ENCODE measurements at regions not wholly inside any gene's neighbourhood (a gene's known extent, or its start where the extent isn't known, plus 50 kb on each side); places are given as distances from the start of the nearest gene placed in this dataset.

- no peaks in the 10 kb centered on the region for H3K9me3 ChIP-seq (replicated peaks; ENCODE audit: control insufficient read depth, insufficient read depth, low read length)
- H3K4me1 ChIP-seq (ENCODE audit: control insufficient read depth, extremely low read depth, insufficient read depth, low read length): no peaks in the 10 kb centered on the region
- dilution Hi-C loops (cut with MboI; ENCODE audit: extremely low pct_ligation_motif_present, low sequenced_read_pairs): no loop called here
- no peaks in the 10 kb centered on the region for H3K9me1 ChIP-seq (replicated peaks; ENCODE audit: control insufficient read depth, extremely low read depth, insufficient read depth, low read length)
- FAIRE-seq (no peak), DNase-seq (ENCODE audit: low read depth, low spot score) (no peak)
- H3K4me2 ChIP-seq (ENCODE audit: insufficient read depth, low read length): no peak overlapping the region
- intact Hi-C loops (cut with micrococcal nuclease): loop anchor here (10.0 kb wide), 1 partner anchor 634 kb away; no protein-coding TSS in a partner anchor
- H3K9ac ChIP-seq (replicated peaks; ENCODE audit: extremely low read depth, insufficient read depth, low read length): no peak overlapping the region
- no peaks in the 10 kb centered on the region for H3K79me2 ChIP-seq (ENCODE audit: control insufficient read depth, insufficient read depth, low read length)
- POLR2A ChIA-PET: no interaction called here
- H3K4me3 ChIP-seq (replicated peaks in 1 of 3; ENCODE audit: insufficient read depth in 1 of 3, low read depth in 1 of 3, low read length in 3 of 3): no peak overlapping the region
- TF ChIP-seq MYC (IDR thresholded peaks at IDR 0.05; ENCODE audit: low read depth, low read length): no peak
- TF ChIP-seq CTCF (IDR thresholded peaks at IDR 0.05; ENCODE audit: extremely low read depth in 1 of 2, insufficient read depth in 1 of 2, low read depth in 1 of 2, low read length in 2 of 2): peak; percentile 4
- CTCF ChIA-PET: interaction anchor here (1.3 kb wide), 1 partner anchor 46 kb away, joined by 3 read pairs; no protein-coding TSS in a partner anchor
- no peak overlapping the region for H2AFZ ChIP-seq (ENCODE audit: low read depth, low read length)
- no TSS peak for BruUV-seq (replicated peaks)
- no peak overlapping the region for H3K27ac ChIP-seq (ENCODE audit: insufficient read depth, low read depth, low read length)
- no peaks in the 10 kb centered on the region for H3K36me3 ChIP-seq (ENCODE audit: control insufficient read depth in 2 of 2, extremely low read depth in 1 of 2, insufficient read depth in 2 of 2, low read length in 2 of 2)
- no peaks in the 10 kb centered on the region for H4K20me1 ChIP-seq (replicated peaks; ENCODE audit: control insufficient read depth, extremely low read depth, insufficient read depth, low read length)
- H3K27me3 ChIP-seq (ENCODE audit: control insufficient read depth in 2 of 2, insufficient read depth in 2 of 2, low read length in 2 of 2): no peaks in the 10 kb centered on the region
Measured at GRCh38 chr4:122300776-122301175, 78.0 kb upstream of the ADAD1 start.

GRCh38 chr4:122305853-122306252, 73.0 kb upstream of the ADAD1 start:
- Histone ChIP-seq H2AFZ (ENCODE audit: low read depth, low read length) (no peak overlapping the region), H4K20me1 (replicated peaks; ENCODE audit: control insufficient read depth, extremely low read depth, insufficient read depth, low read length) (no peaks in the 10 kb centered on the region), H3K36me3 (ENCODE audit: control insufficient read depth in 2 of 2, extremely low read depth in 1 of 2, insufficient read depth in 2 of 2, low read length in 2 of 2) (peaks cover 0 to 4% of the 10 kb centered on the region in 2 experiments), H3K9me3 (replicated peaks; ENCODE audit: control insufficient read depth, insufficient read depth, low read length) (no peaks in the 10 kb centered on the region), H3K9me1 (replicated peaks; ENCODE audit: control insufficient read depth, extremely low read depth, insufficient read depth, low read length) (no peaks in the 10 kb centered on the region), H3K79me2 (ENCODE audit: control insufficient read depth, insufficient read depth, low read length) (no peaks in the 10 kb centered on the region), H3K27me3 (ENCODE audit: control insufficient read depth in 2 of 2, insufficient read depth in 2 of 2, low read length in 2 of 2) (no peaks in the 10 kb centered on the region), H3K4me3 (replicated peaks in 1 of 3; ENCODE audit: insufficient read depth in 1 of 3, low read depth in 1 of 3, low read length in 3 of 3) (no peak overlapping the region), H3K9ac (replicated peaks; ENCODE audit: extremely low read depth, insufficient read depth, low read length) (no peak overlapping the region), H3K4me2 (ENCODE audit: insufficient read depth, low read length) (no peak overlapping the region), H3K27ac (ENCODE audit: insufficient read depth, low read depth, low read length) (no peak overlapping the region), H3K4me1 (ENCODE audit: control insufficient read depth, extremely low read depth, insufficient read depth, low read length) (no peaks in the 10 kb centered on the region)
- ChIA-PET POLR2A (no interaction called here), CTCF (interaction anchor here (1.5 kb wide), 1 partner anchor 30 kb away, joined by 3 read pairs; no protein-coding TSS in a partner anchor)
- intact Hi-C loops (cut with micrococcal nuclease): loop anchor here (10.0 kb wide), 1 partner anchor 629 kb away; no protein-coding TSS in a partner anchor
- FAIRE-seq (no peak), DNase-seq (ENCODE audit: low read depth, low spot score) (no peak)
- dilution Hi-C loops (cut with MboI; ENCODE audit: extremely low pct_ligation_motif_present, low sequenced_read_pairs): no loop called here
- TF ChIP-seq EZH2 (IDR thresholded peaks at IDR 0.05; ENCODE audit: borderline replicate concordance, low read depth, low read length, severe bottlenecking) (no peak), FOS (IDR thresholded peaks at IDR 0.05; ENCODE audit: borderline replicate concordance, insufficient read depth, low read length) (no peak), MYC (IDR thresholded peaks at IDR 0.05; ENCODE audit: low read depth, low read length) (no peak), CTCF (IDR thresholded peaks at IDR 0.05; ENCODE audit: extremely low read depth in 1 of 2, insufficient read depth in 1 of 2, low read depth in 1 of 2, low read length in 2 of 2) (no peak), POLR2AphosphoS5 (IDR thresholded peaks at IDR 0.05; ENCODE audit: insufficient read depth, low read depth, low read length) (no peak)
- BruUV-seq (replicated peaks): no TSS peak
